ENCODE measurements at regions not wholly inside any gene's neighbourhood (a gene's known extent, or its start where the extent isn't known, plus 50 kb on each side); places are given as distances from the start of the nearest gene placed in this dataset.

DNA sequence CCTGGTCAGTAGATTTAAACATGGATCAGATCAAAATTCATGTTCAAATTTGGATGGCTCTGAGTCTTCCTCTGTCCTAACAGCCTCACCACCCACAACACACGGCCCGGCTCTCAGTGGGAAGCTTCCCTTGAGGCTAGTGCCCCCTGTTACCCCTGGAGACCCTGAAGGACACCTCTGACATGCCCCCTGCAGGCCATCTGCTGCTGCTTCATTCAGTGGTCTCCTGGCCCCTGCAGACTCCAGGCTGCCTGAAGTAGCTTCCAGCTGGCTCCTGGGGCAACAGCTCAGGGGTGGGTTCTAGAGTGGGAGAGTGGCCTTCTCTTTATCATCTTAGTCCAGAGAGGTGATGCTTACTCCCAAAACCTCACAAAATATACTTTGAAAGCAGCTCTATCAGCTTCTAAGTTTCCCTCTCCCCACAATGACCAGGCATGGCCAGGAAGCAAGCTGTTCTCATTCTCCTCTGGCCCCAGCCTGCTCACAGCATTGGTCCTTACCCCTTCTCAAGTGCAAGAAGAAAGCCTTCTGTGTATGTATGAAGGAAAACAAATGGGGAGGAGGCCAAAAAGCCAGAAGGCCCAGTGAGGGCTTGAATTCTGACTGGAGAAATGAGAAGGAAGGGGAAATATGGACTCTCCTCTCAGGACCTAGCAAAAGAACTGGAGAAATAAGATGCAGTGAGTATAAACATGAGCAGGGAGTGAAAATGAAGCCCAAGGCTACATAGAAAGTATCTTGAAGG is 189.6 kb upstream of the INHBA start:
- H3K4me1 ChIP-seq (ENCODE audit: low read depth) = no peaks in the 10 kb centered on the region
- DNase-seq (ENCODE audit: low read depth in 1 of 2, low spot score in 1 of 2) = peak in 1 of 2 donors; percentile 28
- TF ChIP-seq, protein P1, sequence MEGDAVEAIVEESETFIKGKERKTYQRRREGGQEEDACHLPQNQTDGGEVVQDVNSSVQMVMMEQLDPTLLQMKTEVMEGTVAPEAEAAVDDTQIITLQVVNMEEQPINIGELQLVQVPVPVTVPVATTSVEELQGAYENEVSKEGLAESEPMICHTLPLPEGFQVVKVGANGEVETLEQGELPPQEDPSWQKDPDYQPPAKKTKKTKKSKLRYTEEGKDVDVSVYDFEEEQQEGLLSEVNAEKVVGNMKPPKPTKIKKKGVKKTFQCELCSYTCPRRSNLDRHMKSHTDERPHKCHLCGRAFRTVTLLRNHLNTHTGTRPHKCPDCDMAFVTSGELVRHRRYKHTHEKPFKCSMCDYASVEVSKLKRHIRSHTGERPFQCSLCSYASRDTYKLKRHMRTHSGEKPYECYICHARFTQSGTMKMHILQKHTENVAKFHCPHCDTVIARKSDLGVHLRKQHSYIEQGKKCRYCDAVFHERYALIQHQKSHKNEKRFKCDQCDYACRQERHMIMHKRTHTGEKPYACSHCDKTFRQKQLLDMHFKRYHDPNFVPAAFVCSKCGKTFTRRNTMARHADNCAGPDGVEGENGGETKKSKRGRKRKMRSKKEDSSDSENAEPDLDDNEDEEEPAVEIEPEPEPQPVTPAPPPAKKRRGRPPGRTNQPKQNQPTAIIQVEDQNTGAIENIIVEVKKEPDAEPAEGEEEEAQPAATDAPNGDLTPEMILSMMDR (IDR thresholded peaks at IDR 0.05; ENCODE audit: low read depth, low read length) = no peak
- H3K36me3 ChIP-seq = no peaks in the 10 kb centered on the region
- H3K9me3 ChIP-seq (ENCODE audit: low read depth) = no peaks in the 10 kb centered on the region
- H3K27me3 ChIP-seq = no peaks in the 10 kb centered on the region
- no peak overlapping the region for H3K27ac ChIP-seq
- H3K4me3 ChIP-seq = no peak overlapping the region

DNA sequence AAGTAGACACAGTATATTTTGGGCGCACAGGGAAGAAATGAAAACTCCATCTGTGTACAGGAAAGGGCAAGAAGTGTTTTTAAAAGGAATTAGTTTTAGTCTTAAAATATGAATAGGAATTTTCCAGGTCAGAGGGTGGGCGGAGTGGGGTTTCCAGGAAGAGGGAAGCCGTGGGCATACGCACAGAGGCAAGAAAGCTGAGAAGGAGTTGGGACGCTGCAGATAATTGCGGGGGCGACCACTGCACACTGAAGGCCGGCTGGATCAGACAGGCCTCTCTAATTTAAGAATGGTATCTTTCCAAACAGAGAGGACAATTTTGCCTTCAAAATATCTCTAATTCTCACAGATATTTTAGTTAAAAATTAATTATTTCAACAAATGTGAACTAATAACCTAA is 189.1 kb upstream of the INHBA start:
- Histone ChIP-seq H3K9me3 (ENCODE audit: low read depth) (no peaks in the 10 kb centered on the region), H3K4me1 (ENCODE audit: low read depth) (no peaks in the 10 kb centered on the region), H3K4me3 (no peak overlapping the region), H3K36me3 (no peaks in the 10 kb centered on the region), H3K27ac (no peak overlapping the region), H3K27me3 (no peaks in the 10 kb centered on the region)
- TF ChIP-seq, protein P1 (IDR thresholded peaks at IDR 0.05; ENCODE audit: low read depth, low read length) = no peak
- no peak for DNase-seq (ENCODE audit: low read depth in 1 of 2, low spot score in 1 of 2)

- Histone ChIP-seq H3K36me3 (no peaks in the 10 kb centered on the region), H3K27ac (no peak overlapping the region), H3K4me3 (no peak overlapping the region), H3K9me3 (ENCODE audit: low read depth) (no peaks in the 10 kb centered on the region), H3K4me1 (ENCODE audit: low read depth) (no peaks in the 10 kb centered on the region), H3K27me3 (no peaks in the 10 kb centered on the region)
- DNase-seq (ENCODE audit: low read depth in 1 of 2, low spot score in 1 of 2) = no peak
- TF ChIP-seq, protein P1 (IDR thresholded peaks at IDR 0.05; ENCODE audit: low read depth, low read length) = no peak
Observed at GRCh38 chr7:41890631-41891274, 187.9 kb upstream of the INHBA start.

DNA sequence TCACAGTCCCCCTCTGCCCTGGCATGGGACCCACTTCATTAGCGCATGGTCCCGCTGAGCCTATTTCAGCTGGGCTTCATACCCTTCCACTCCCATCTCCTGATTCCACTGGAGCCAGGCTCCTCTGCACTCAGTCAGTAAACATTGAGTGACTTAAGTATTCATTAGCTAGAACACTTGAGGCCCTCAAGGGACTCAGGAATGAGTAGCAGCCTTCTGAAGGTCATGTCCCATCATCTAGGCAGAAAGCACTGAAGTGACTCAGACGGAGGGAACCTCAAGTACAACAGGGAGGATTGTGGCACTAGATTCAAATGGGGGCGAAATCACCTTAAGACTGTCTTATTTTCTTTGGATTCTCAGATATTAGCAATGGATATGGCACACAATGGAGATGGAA is 186.6 kb upstream of the INHBA start:
- no peaks in the 10 kb centered on the region for H3K27me3 ChIP-seq
- DNase-seq (ENCODE audit: low read depth in 1 of 2, low spot score in 1 of 2) = peak in 1 of 2 donors; percentile 20
- no peaks in the 10 kb centered on the region for H3K36me3 ChIP-seq
- no peaks in the 10 kb centered on the region for H3K4me1 ChIP-seq (ENCODE audit: low read depth)
- H3K4me3 ChIP-seq = no peak overlapping the region
- TF ChIP-seq, protein P1 (IDR thresholded peaks at IDR 0.05; ENCODE audit: low read depth, low read length) = no peak
- no peaks in the 10 kb centered on the region for H3K9me3 ChIP-seq (ENCODE audit: low read depth)
- no peak overlapping the region for H3K27ac ChIP-seq

GRCh38 chr7:41889040-41889439 is 186.2 kb upstream of the INHBA start:
- TF ChIP-seq, protein P1 (IDR thresholded peaks at IDR 0.05; ENCODE audit: low read depth, low read length) = no peak
- Histone ChIP-seq H3K27me3 (no peaks in the 10 kb centered on the region), H3K9me3 (ENCODE audit: low read depth) (no peaks in the 10 kb centered on the region), H3K36me3 (no peaks in the 10 kb centered on the region), H3K27ac (no peak overlapping the region), H3K4me1 (ENCODE audit: low read depth) (no peaks in the 10 kb centered on the region), H3K4me3 (no peak overlapping the region)
- no peak for DNase-seq (ENCODE audit: low read depth in 1 of 2, low spot score in 1 of 2)

All from cardiac muscle cell (in vitro differentiated cells and primary cell).